CD4-positive, CD25-positive, alpha-beta regulatory T cell (primary cell): ENCODE measurements at regions not wholly inside any gene's neighbourhood (a gene's known extent, or its start where the extent isn't known, plus 50 kb on each side); places are given as distances from the start of the nearest gene placed in this dataset.

Experiments used
- ATAC-seq, 2 donors: fragments of 150-1000 bp; cut with Tn5 transposase; one replicate each; pipeline ENCODE4 v1.10.0; 2021; ENCODE audit warnings: low read depth in 2 of 2, moderate number of reproducible peaks in 2 of 2, moderate library complexity in 1 of 2
- DNase-seq, 3 donors: peaks; one replicate each; pipeline versions ENCODE4 v3.0.0 to v3.0.0-alpha.2; 2012 to 2022; ENCODE audit warnings: mixed read lengths in 1 of 3
- H3K27ac ChIP-seq: one replicate; pipeline ENCODE4 v1.7.0; 2013; ENCODE audit warnings: mild to moderate bottlenecking, low read length; ENCODE audit not compliant: insufficient read depth, poor library complexity, severe bottlenecking
- H3K27me3 ChIP-seq: one replicate; pipeline ENCODE4 v1.7.0; 2013; ENCODE audit warnings: low read length; ENCODE audit not compliant: control insufficient read depth, insufficient read depth
- H3K36me3 ChIP-seq: one replicate; pipeline ENCODE4 v1.7.0; 2013; ENCODE audit warnings: mild to moderate bottlenecking, low read length, moderate library complexity; ENCODE audit not compliant: control insufficient read depth, insufficient read depth
- H3K4me1 ChIP-seq: 2 replicates; pipeline ENCODE4 v1.7.0; 2013; ENCODE audit warnings: mild to moderate bottlenecking, low read length; ENCODE audit not compliant: insufficient read depth, control insufficient read depth, poor library complexity, severe bottlenecking
- H3K4me3 ChIP-seq: one replicate; pipeline ENCODE4 v1.7.0; 2013; ENCODE audit warnings: low read depth, mild to moderate bottlenecking, low read length, moderate library complexity
- H3K9me3 ChIP-seq, 2 experiments: 1 replicate in 1 of 2; 2 replicates in 1 of 2; pipeline ENCODE4 v1.7.0; 2013; ENCODE audit warnings: low read length in 2 of 2, mild to moderate bottlenecking in 1 of 2, moderate library complexity in 1 of 2; ENCODE audit not compliant: control insufficient read depth in 2 of 2
- H3K27ac Mint-ChIP-seq, 3 donors: one replicate each; pipeline ENCODE4 v1.8.0; 2020 to 2022; ENCODE audit warnings: mild to moderate bottlenecking in 3 of 3, mixed read lengths in 3 of 3, moderate library complexity in 2 of 3
- H3K27me3 Mint-ChIP-seq: one replicate; pipeline ENCODE4 v1.8.0; 2022; ENCODE audit warnings: mild to moderate bottlenecking, mixed read lengths
- H3K36me3 Mint-ChIP-seq: one replicate; pipeline ENCODE4 v1.8.0; 2020; ENCODE audit warnings: mixed read lengths
- H3K4me1 Mint-ChIP-seq, 4 donors: one replicate each; pipeline ENCODE4 v1.8.0; 2020 to 2022; ENCODE audit warnings: mixed read lengths in 4 of 4, mild to moderate bottlenecking in 1 of 4
- H3K4me3 Mint-ChIP-seq, 4 donors: one replicate each; pipeline ENCODE4 v1.8.0; 2020 to 2022; ENCODE audit warnings: mild to moderate bottlenecking in 4 of 4, mixed read lengths in 4 of 4, moderate library complexity in 3 of 4
- H3K9me3 Mint-ChIP-seq, 7 donors: one replicate each; pipeline ENCODE4 v1.8.0; 2020 to 2022; ENCODE audit warnings: mixed read lengths in 7 of 7, mild to moderate bottlenecking in 3 of 7, moderate library complexity in 2 of 7

DNA sequence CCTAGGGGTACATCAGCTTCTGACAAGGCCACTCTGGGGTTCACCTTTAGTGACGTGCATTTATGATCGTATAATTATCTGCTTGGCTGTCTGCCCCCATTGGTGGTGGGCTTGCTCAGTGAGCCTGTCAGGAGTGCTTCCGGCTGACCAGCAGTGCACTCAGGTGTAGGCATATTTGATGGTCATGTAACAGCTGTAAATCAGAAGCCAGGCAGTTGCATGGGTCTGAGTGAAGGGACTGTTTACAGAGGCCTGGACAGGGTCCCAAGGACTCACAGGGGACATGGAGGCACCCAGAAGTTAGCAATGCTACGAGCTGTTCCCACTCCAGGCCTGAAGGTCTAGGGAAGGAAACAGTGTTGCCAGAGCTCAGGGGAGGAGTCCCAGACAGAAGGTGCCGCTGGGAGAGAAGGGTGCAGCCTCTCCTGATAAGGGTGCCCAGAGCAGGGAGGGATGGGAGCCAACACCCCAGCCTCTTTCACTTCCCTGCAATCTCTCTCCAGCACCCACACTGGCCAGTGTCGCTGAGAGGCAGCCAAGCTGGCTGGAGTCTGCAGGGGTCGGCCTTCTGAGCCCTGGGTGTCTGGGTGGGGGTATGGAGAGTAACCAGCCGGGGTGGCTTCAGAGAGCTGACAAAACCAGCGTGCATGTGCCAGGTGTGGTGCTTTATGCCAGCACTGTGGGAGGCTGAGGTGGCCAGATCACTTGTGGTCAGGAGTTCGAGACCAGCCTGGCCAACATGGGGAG, 61.3 kb upstream of the PRR23E start:
- Mint-ChIP-seq H3K9me3 (peaks cover 0 to 1% (median 0%) of the 10 kb centered on the region in 7 donors), H3K27me3 (peaks cover 11% of the 10 kb centered on the region)

GRCh38 chr3:127132876-127133275, 60.1 kb upstream of the PRR23E start:
- Mint-ChIP-seq H3K27me3 (peaks cover 23% of the 10 kb centered on the region), H3K4me1 (peaks cover 0 to 2% (median 0%) of the 10 kb centered on the region in 4 donors), H3K27ac (no peak overlapping the region), H3K36me3 (no peaks in the 10 kb centered on the region), H3K9me3 (peaks cover 0 to 3% (median 0%) of the 10 kb centered on the region in 7 donors), H3K4me3 (no peak overlapping the region)
- H3K36me3 ChIP-seq, result no peaks in the 10 kb centered on the region
- no peaks in the 10 kb centered on the region for H3K9me3 ChIP-seq
- H3K27ac ChIP-seq, result no peak overlapping the region
- no peak overlapping the region for H3K4me3 ChIP-seq
- H3K4me1 ChIP-seq, result no peaks in the 10 kb centered on the region
- no peak for DNase-seq
- no peaks in the 10 kb centered on the region for H3K27me3 ChIP-seq
- ATAC-seq, result no peak

More for the DNA sequence above, 61.3 kb upstream of the PRR23E start:
- ATAC-seq (no peak), DNase-seq (no peak)
- Mint-ChIP-seq H3K4me3 (no peak overlapping the region), H3K4me1 (no peaks in the 10 kb centered on the region), H3K36me3 (no peaks in the 10 kb centered on the region), H3K27ac (no peak overlapping the region)
- Histone ChIP-seq H3K36me3 (no peaks in the 10 kb centered on the region), H3K27me3 (no peaks in the 10 kb centered on the region), H3K4me1 (no peaks in the 10 kb centered on the region), H3K27ac (no peak overlapping the region), H3K9me3 (no peaks in the 10 kb centered on the region), H3K4me3 (no peak overlapping the region)

- Mint-ChIP-seq H3K27ac (no peak overlapping the region), H3K36me3 (no peaks in the 10 kb centered on the region), H3K4me3 (no peak overlapping the region), H3K9me3 (peaks cover 0 to 3% (median 0%) of the 10 kb centered on the region in 7 donors), H3K4me1 (peaks cover 0 to 2% (median 0%) of the 10 kb centered on the region in 4 donors), H3K27me3 (peaks cover 27% of the 10 kb centered on the region)
- no peaks in the 10 kb centered on the region for H3K9me3 ChIP-seq
- DNase-seq (no peak), ATAC-seq (no peak)
- H3K27ac ChIP-seq, result no peak overlapping the region
- no peaks in the 10 kb centered on the region for H3K4me1 ChIP-seq
- H3K4me3 ChIP-seq, result no peak overlapping the region
- no peaks in the 10 kb centered on the region for H3K27me3 ChIP-seq
- no peaks in the 10 kb centered on the region for H3K36me3 ChIP-seq
Measured at GRCh38 chr3:127133971-127134370, 59.0 kb upstream of the PRR23E start.

- Histone ChIP-seq H3K27ac (no peak overlapping the region), H3K4me1 (no peaks in the 10 kb centered on the region), H3K36me3 (no peaks in the 10 kb centered on the region), H3K9me3 (no peaks in the 10 kb centered on the region), H3K27me3 (no peaks in the 10 kb centered on the region), H3K4me3 (no peak overlapping the region)
- Mint-ChIP-seq H3K36me3 (no peaks in the 10 kb centered on the region), H3K9me3 (peaks cover 0 to 3% (median 0%) of the 10 kb centered on the region in 7 donors), H3K4me3 (no peak overlapping the region), H3K4me1 (peaks cover 0 to 2% (median 0%) of the 10 kb centered on the region in 4 donors), H3K27me3 (peaks cover 27% of the 10 kb centered on the region), H3K27ac (no peak overlapping the region)
- ATAC-seq, result no peak
- DNase-seq, result no peak
Measured at GRCh38 chr3:127134466-127134865, 58.5 kb upstream of the PRR23E start.

DNA sequence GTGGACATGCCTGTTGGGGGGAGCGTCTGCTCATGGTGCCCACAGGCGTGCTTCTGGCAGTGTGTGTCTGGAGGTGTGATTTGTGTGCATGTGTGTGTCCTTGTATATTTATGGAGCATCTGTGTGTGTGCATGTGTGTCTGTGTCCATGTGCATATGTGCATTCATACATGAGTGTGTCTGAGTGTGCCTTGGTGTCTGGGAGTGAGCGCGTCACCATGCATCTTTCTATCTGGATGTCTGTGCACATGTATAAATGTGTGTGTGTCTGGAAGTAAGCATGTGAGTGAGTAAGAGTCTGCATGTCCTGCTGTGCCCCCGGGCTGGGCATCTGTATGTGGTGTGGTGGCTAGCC, 58.1 kb upstream of the PRR23E start:
- H3K9me3 Mint-ChIP-seq, result peaks cover 0 to 3% (median 0%) of the 10 kb centered on the region in 7 donors
- H3K4me3 Mint-ChIP-seq, result no peak overlapping the region
- no peaks in the 10 kb centered on the region for H3K36me3 Mint-ChIP-seq
- no peak overlapping the region for H3K27ac Mint-ChIP-seq
- no peak for ATAC-seq
- no peak for DNase-seq
- H3K4me1 Mint-ChIP-seq, result peaks cover 0 to 2% (median 0%) of the 10 kb centered on the region in 4 donors
- H3K27me3 Mint-ChIP-seq, result peaks cover 27% of the 10 kb centered on the region
- no peaks in the 10 kb centered on the region for H3K36me3 ChIP-seq
- no peaks in the 10 kb centered on the region for H3K27me3 ChIP-seq
- no peak overlapping the region for H3K27ac ChIP-seq
- H3K9me3 ChIP-seq, result no peaks in the 10 kb centered on the region
- no peaks in the 10 kb centered on the region for H3K4me1 ChIP-seq
- no peak overlapping the region for H3K4me3 ChIP-seq

DNA sequence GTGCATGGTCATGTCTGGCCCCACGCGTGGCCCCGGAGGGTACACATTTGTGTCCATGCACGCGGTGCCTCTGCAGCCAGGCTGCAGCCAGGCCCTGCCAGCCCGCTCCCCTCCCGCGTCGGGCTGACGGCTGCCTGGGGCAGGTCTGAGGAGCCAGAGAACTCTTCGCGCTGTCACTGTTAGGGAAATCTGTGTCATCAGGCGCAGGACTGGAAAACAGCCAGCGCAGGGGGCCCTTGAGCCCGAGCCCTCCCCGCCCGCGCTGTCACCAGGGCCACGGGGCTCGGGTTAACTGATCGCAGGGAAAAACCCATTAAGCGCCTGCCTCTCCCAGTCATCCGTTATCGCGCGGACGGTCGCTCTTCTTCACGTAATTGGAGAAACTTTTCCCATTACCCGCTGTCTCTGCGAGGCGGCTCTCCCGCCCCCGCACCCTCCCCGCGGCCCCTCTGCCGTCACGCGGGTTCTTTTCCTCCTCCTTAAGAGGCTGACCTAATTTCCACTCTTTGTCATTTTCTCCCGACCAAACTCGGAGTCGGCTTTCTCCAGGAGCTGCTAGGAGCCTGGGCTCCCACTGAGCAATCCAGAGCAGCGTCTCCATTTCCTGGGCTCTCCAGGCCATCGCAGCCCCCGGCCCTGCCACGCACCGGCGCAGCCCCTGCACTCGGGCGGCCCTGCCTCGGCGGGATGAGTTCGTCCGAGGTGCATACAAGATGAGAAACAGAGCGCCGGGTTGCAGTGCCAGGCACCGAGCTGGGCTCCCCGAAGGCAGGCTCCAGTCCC, 57.5 kb upstream of the PRR23E start:
- Mint-ChIP-seq H3K27me3 (peaks cover 27% of the 10 kb centered on the region), H3K4me1 (peaks cover 0 to 2% (median 0%) of the 10 kb centered on the region in 4 donors), H3K27ac (no peak overlapping the region), H3K36me3 (no peaks in the 10 kb centered on the region), H3K4me3 (no peak overlapping the region), H3K9me3 (peaks cover 0 to 3% (median 0%) of the 10 kb centered on the region in 7 donors)
- ATAC-seq (no peak), DNase-seq (no peak)
- no peaks in the 10 kb centered on the region for H3K9me3 ChIP-seq
- no peaks in the 10 kb centered on the region for H3K36me3 ChIP-seq
- H3K27me3 ChIP-seq, result no peaks in the 10 kb centered on the region
- H3K27ac ChIP-seq, result no peak overlapping the region
- no peak overlapping the region for H3K4me3 ChIP-seq
- no peaks in the 10 kb centered on the region for H3K4me1 ChIP-seq

DNA sequence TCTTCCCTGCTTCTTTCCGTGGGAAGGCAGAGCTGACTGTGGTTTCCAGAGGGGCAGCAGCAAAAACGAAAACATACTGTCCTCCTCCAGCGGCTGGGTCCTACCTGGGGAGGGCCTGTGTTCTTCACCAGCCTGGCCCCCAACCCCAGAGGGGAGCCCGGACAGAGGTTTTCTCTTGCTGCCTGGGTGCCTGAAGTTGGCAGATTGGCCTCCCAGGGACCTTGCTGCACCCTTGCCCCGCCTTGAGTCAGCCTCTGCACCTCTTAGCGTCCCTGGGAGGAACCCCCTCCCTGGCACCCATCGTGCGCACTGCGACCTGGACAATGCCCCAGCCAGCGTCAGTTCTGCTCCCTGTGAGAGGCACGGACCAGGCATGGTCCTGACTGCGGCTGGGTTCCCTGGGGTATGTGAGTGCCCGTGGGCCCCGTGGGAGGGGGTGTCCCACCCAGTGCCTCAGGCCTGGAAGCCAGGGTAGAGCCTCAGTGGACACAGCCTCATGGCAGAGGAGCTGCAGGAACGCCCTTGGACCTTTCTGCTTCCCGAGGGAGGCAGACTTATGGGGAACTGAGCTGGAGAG, 56.8 kb upstream of the PRR23E start:
- ATAC-seq (no peak), DNase-seq (no peak)
- no peak overlapping the region for H3K4me3 Mint-ChIP-seq
- no peaks in the 10 kb centered on the region for H3K36me3 Mint-ChIP-seq
- Histone ChIP-seq H3K4me1 (no peaks in the 10 kb centered on the region), H3K36me3 (no peaks in the 10 kb centered on the region), H3K27ac (no peak overlapping the region), H3K4me3 (no peak overlapping the region), H3K27me3 (no peaks in the 10 kb centered on the region), H3K9me3 (no peaks in the 10 kb centered on the region)
- peaks cover 27% of the 10 kb centered on the region for H3K27me3 Mint-ChIP-seq
- no peak overlapping the region for H3K27ac Mint-ChIP-seq
- peaks cover 0 to 2% (median 0%) of the 10 kb centered on the region in 4 donors for H3K4me1 Mint-ChIP-seq
- H3K9me3 Mint-ChIP-seq, result peaks cover 0 to 3% (median 0%) of the 10 kb centered on the region in 7 donors
